Choroid plexus epithelial cell (primary cell): ENCODE measurements at regions not wholly inside any gene's neighbourhood (a gene's known extent, or its start where the extent isn't known, plus 50 kb on each side); places are given as distances from the start of the nearest gene placed in this dataset.
"Not testable (repeated sequence)": the region's sequence is repeated elsewhere in the genome, so short reads cannot be mapped to it uniquely, and the experiment has no call there.

Experiments
- DNase-seq: peaks from one replicate; pipeline ENCODE4 v3.0.0-alpha.2; 2010; ENCODE audit warnings: low read depth
- H3K4me3 ChIP-seq: 2 replicates; pipeline ENCODE4 v1.5.1; 2011; ENCODE audit warnings: low read depth, mild to moderate bottlenecking, control low read depth, low read length, moderate library complexity
- CTCF ChIP-seq: conservative IDR thresholded peaks from 2 replicates; pipeline ENCODE4 v1.5.1; 2011; ENCODE audit warnings: low read depth, mild to moderate bottlenecking, control low read depth, inconsistent platforms, low read length, moderate library complexity

GRCh38 chr12:87428701-87429277 is 600.4 kb downstream of the C12orf50 start:
- peak; percentile 73 for DNase-seq
- no peak overlapping the region for H3K4me3 ChIP-seq
- no peak for TF ChIP-seq CTCF

- no peak for DNase-seq
- H3K4me3 ChIP-seq: no peak overlapping the region
- no peak for TF ChIP-seq CTCF
These were observed 601.4 kb downstream of the C12orf50 start for GRCh38 chr12:87427770-87428169.

- no peak for TF ChIP-seq CTCF
- DNase-seq: no peak
- no peak overlapping the region for H3K4me3 ChIP-seq
These were observed 603.2 kb downstream of the C12orf50 start for GRCh38 chr12:87425942-87426554.

GRCh38 chr12:87421233-87421632 is 608.0 kb downstream of the C12orf50 start:
- DNase-seq, H3K4me3 ChIP-seq: not testable (repeated sequence)

GRCh38 chr12:87413784-87414183 is 615.4 kb downstream of the C12orf50 start:
- TF ChIP-seq CTCF: no peak
- no peak overlapping the region for H3K4me3 ChIP-seq
- DNase-seq: peak; percentile 94

GRCh38 chr12:87406926-87407325 is 622.3 kb downstream of the C12orf50 start:
- no peak for TF ChIP-seq CTCF
- peak; percentile 66 for DNase-seq
- no peak overlapping the region for H3K4me3 ChIP-seq

GRCh38 chr12:87405918-87406317 is 623.3 kb downstream of the C12orf50 start:
- no peak for TF ChIP-seq CTCF
- DNase-seq: peak; percentile 44
- H3K4me3 ChIP-seq: no peak overlapping the region

- H3K4me3 ChIP-seq, DNase-seq: not testable (repeated sequence)
These were observed 635.0 kb downstream of the C12orf50 start for GRCh38 chr12:87394168-87394567.
